IMR-90 (cell line): ENCODE measurements at regions not wholly inside any gene's neighbourhood (a gene's known extent, or its start where the extent isn't known, plus 50 kb on each side); places are given as distances from the start of the nearest gene placed in this dataset.

Experiments
- ATAC-seq: fragments of 200-7000 bp; cut with Tn5 transposase; 2 replicates; pipeline ENCODE4 v1.9.1; 2020; ENCODE audit warnings: low read depth, mild to moderate bottlenecking, moderate library complexity
- BruUV-seq: library from RNA; stranded (reverse); fragments of 400-500 nt; replicated peaks from 2 replicates; lab custom pipeline; 2021; lab: Mats Ljungman, UMichigan
- CTCF ChIA-PET: fragments of 300-600 bp; formaldehyde crosslinking; extraction: SDS; loops from one replicate; lab custom pipeline; 2021; ENCODE audit warnings: antibody characterized with exemption; lab: Yijun Ruan, JAX
- POLR2A ChIA-PET: fragments of 300-600 bp; sonication (Branson Sonifier 250); formaldehyde crosslinking; loops from one replicate; lab custom pipeline; 2022; ENCODE audit warnings: antibody characterized with exemption; ENCODE audit not compliant: unreplicated experiment; lab: Charles Lee
- DNase-seq: peaks from one replicate; pipeline ENCODE4 v3.0.0; 2013
- H2AFZ ChIP-seq: replicated peaks from 2 replicates; pipeline ENCODE3; 2013; ENCODE audit warnings: low read length, mild to moderate bottlenecking; ENCODE audit not compliant: poor library complexity
- H2AK5ac ChIP-seq: 2 replicates; pipeline ENCODE4 v1.6.1; 2013; ENCODE audit warnings: low read depth, low read length, inconsistent platforms
- H2AK9ac ChIP-seq: replicated peaks from 2 replicates; pipeline ENCODE3; 2013; ENCODE audit warnings: mild to moderate bottlenecking, low read depth, low read length, moderate library complexity; ENCODE audit not compliant: poor library complexity
- H2BK120ac ChIP-seq: 2 replicates; pipeline ENCODE4 v1.6.1; 2013; ENCODE audit warnings: low read depth, low read length, inconsistent platforms
- H2BK15ac ChIP-seq: 3 replicates; pipeline ENCODE4 v1.6.1; 2013; ENCODE audit warnings: low read depth, low read length, inconsistent platforms
- H2BK20ac ChIP-seq: 2 replicates; pipeline ENCODE4 v1.6.1; 2013; ENCODE audit warnings: low read depth, mild to moderate bottlenecking, inconsistent platforms, low read length, moderate library complexity
- H2BK5ac ChIP-seq: 2 replicates; pipeline ENCODE4 v1.6.1; 2013; ENCODE audit warnings: mild to moderate bottlenecking, low read depth, low read length, inconsistent platforms; ENCODE audit not compliant: poor library complexity, severe bottlenecking
- H3K14ac ChIP-seq: replicated peaks from 2 replicates; pipeline ENCODE4 v1.6.1; 2013; ENCODE audit warnings: low read depth, low read length, inconsistent platforms
- H3K18ac ChIP-seq: 2 replicates; pipeline ENCODE4 v1.6.1; 2013; ENCODE audit warnings: low read depth, low read length, control low read depth
- H3K23ac ChIP-seq: 2 replicates; pipeline ENCODE4 v1.6.1; 2013; ENCODE audit warnings: low read depth, low read length, inconsistent platforms
- H3K27ac ChIP-seq: 2 replicates; pipeline ENCODE4 v1.5.1; 2013; ENCODE audit warnings: mild to moderate bottlenecking, control low read depth, low read length; ENCODE audit not compliant: insufficient read depth
- H3K27me3 ChIP-seq: 2 replicates; pipeline ENCODE4 v1.6.1; 2013; ENCODE audit warnings: low read length; ENCODE audit not compliant: control insufficient read depth, insufficient read depth
- H3K36me3 ChIP-seq: 2 replicates; pipeline ENCODE4 v1.6.1; 2013; ENCODE audit warnings: low read length, mixed read lengths; ENCODE audit not compliant: control insufficient read depth, insufficient read depth
- H3K4ac ChIP-seq: 2 replicates; pipeline ENCODE4 v1.6.1; 2013; ENCODE audit warnings: low read depth, low read length, inconsistent platforms
- H3K4me1 ChIP-seq: 2 replicates; pipeline ENCODE4 v1.6.1; 2013; ENCODE audit warnings: low read length, mixed read lengths; ENCODE audit not compliant: control insufficient read depth, insufficient read depth
- H3K4me2 ChIP-seq: 2 replicates; pipeline ENCODE4 v1.6.1; 2013; ENCODE audit warnings: low read depth, mild to moderate bottlenecking, control low read depth, low read length, moderate library complexity
- H3K4me3 ChIP-seq: 2 replicates; pipeline ENCODE4 v1.5.1; 2013; ENCODE audit warnings: low read depth, mild to moderate bottlenecking, control low read depth, low read length, moderate library complexity; ENCODE audit not compliant: insufficient read depth
- H3K56ac ChIP-seq: 2 replicates; pipeline ENCODE4 v1.6.1; 2013; ENCODE audit warnings: low read length, inconsistent platforms; ENCODE audit not compliant: insufficient read depth; ENCODE audit errors: extremely low read depth
- H3K79me1 ChIP-seq, 2 experiments: 2 replicates each; pipeline ENCODE4 v1.6.1; 2013; ENCODE audit warnings: low read length in 2 of 2, inconsistent platforms in 1 of 2, low read depth in 1 of 2
- H3K9ac ChIP-seq: 2 replicates; pipeline ENCODE4 v1.6.1; 2013; ENCODE audit warnings: low read depth, low read length, control low read depth
- H3K9me1 ChIP-seq: 2 replicates; pipeline ENCODE4 v1.6.1; 2013; ENCODE audit warnings: low read length, inconsistent platforms; ENCODE audit not compliant: insufficient read depth
- H3K9me3 ChIP-seq: 2 replicates; pipeline ENCODE4 v1.6.1; 2013; ENCODE audit warnings: low read length; ENCODE audit not compliant: control insufficient read depth, insufficient read depth
- H4K20me1 ChIP-seq: 2 replicates; pipeline ENCODE4 v1.6.1; 2013; ENCODE audit warnings: low read length, inconsistent platforms; ENCODE audit not compliant: insufficient read depth
- H4K5ac ChIP-seq: 2 replicates; pipeline ENCODE4 v1.6.1; 2013; ENCODE audit warnings: mild to moderate bottlenecking, low read depth, low read length, control low read depth
- H4K8ac ChIP-seq, 2 experiments: 2 replicates each; pipeline ENCODE4 v1.6.1; 2013; ENCODE audit warnings: low read depth in 2 of 2, low read length in 2 of 2, control low read depth in 1 of 2, inconsistent platforms in 1 of 2
- H4K91ac ChIP-seq: 2 replicates; pipeline ENCODE4 v1.6.1; 2013; ENCODE audit warnings: low read depth, low read length, inconsistent platforms; ENCODE audit not compliant: insufficient read depth
- CEBPB ChIP-seq: IDR thresholded peaks from 2 replicates; pipeline ENCODE4 v1.6.1; 2012; ENCODE audit warnings: low read depth, low read length, improper control_type of control experiment
- FOS ChIP-seq: fragments of 150-350 bp; IDR thresholded peaks from 2 replicates; pipeline ENCODE4 v1.6.1; 2016; ENCODE audit warnings: low read depth, low read length
- MAZ ChIP-seq: IDR thresholded peaks from 2 replicates; pipeline ENCODE4 v1.6.1; 2012; ENCODE audit warnings: low read depth, mild to moderate bottlenecking, low read length, improper control_type of control experiment, moderate library complexity, borderline replicate concordance
- MXI1 ChIP-seq: IDR thresholded peaks from 2 replicates; pipeline ENCODE4 v1.6.1; 2012; ENCODE audit warnings: low read depth, mild to moderate bottlenecking, low read length, moderate library complexity, borderline replicate concordance
- NFE2L2 ChIP-seq: fragments of 150-350 bp; IDR thresholded peaks from 2 replicates; pipeline ENCODE4 v1.6.1; 2016; ENCODE audit warnings: low read depth, mild to moderate bottlenecking, low read length
- POLR2A ChIP-seq: IDR thresholded peaks from 2 replicates; pipeline ENCODE4 v1.6.1; 2012; ENCODE audit warnings: mild to moderate bottlenecking, low read depth, low read length
- RCOR1 ChIP-seq: IDR thresholded peaks from 2 replicates; pipeline ENCODE4 v1.6.1; 2012; ENCODE audit warnings: mild to moderate bottlenecking, low read length, improper control_type of control experiment; ENCODE audit not compliant: insufficient replicate concordance
- SMC3 ChIP-seq: fragments of 150-350 bp; IDR thresholded peaks from 2 replicates; pipeline ENCODE4 v1.6.1; 2016; ENCODE audit warnings: low read depth, mild to moderate bottlenecking, antibody characterized with exemption, low read length, moderate library complexity
- WGBS, 2 experiments: methylation state at CpG; one replicate each; pipeline versions ENCODE4 v1.1.5 to v1.1.7; 2013; ENCODE audit warnings: missing lambda C conversion rate in 2 of 2; ENCODE audit not compliant: insufficient read length in 1 of 2; ENCODE audit errors: extremely low coverage in 2 of 2; 5-methylcytosine and 5-hydroxymethylcytosine counted together
- dilution Hi-C: fragments of 300-500 bp; cut with HindIII; formaldehyde crosslinking; loops from one replicate; pipeline ENCODE4 v1.14.3; 2018; ENCODE audit warnings: low sequenced_read_pairs; ENCODE audit not compliant: unreplicated experiment
- in situ Hi-C: fragments of 300-500 bp; cut with MboI; formaldehyde crosslinking; loops from 3 replicates; pipeline ENCODE4 v1.14.3; 2019; ENCODE audit warnings: low sequenced_read_pairs, inconsistent platforms, mixed read lengths
- intact Hi-C: fragments of 100-400 bp; cut with micrococcal nuclease; formaldehyde crosslinking; loops from 2 replicates; pipeline ENCODE4 v1.10.0; 2022
- TF ChIP-seq, protein P1 (sequence below): conservative IDR thresholded peaks from 2 replicates; pipeline ENCODE4 v1.5.1; 2012; ENCODE audit warnings: mild to moderate bottlenecking, low read depth, low read length, improper control_type of control experiment

DNA sequence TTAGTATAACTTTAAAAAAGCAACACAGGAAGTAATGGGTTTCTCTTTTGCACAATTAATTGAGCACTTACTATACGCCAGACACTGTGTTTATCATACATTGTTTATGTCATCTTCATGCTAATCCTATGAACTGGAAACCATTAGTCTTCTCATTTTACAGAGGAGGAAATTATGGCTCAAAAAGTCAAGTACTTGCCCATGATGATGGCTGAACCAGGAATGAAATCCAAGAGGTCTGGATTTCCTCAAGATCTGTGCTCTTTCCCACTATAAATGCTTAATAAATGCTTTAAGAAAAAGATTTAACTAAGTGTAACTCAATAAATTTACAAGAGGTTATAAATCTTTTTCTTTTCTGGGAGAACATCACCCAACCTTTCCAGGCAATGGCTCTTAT lies 303.7 kb upstream of the RRP15 start:
- no peak overlapping the region for H2AK5ac ChIP-seq
- H4K91ac ChIP-seq: no peak overlapping the region
- dilution Hi-C loops: no loop called here
- no peaks in the 10 kb centered on the region for H4K20me1 ChIP-seq
- CTCF ChIA-PET: no interaction called here
- DNase-seq (no peak), ATAC-seq (no peak)
- H3K14ac ChIP-seq: no peak overlapping the region
- no peak overlapping the region for H3K4me2 ChIP-seq
- no peaks in the 10 kb centered on the region for H3K36me3 ChIP-seq
- no peak overlapping the region for H2BK15ac ChIP-seq
- no peak overlapping the region for H3K27ac ChIP-seq
- no peak overlapping the region for H4K5ac ChIP-seq
- no peak overlapping the region for H3K4ac ChIP-seq
- POLR2A ChIA-PET: no interaction called here
- intact Hi-C loops: no loop called here
- H3K79me1 ChIP-seq: no peaks in the 10 kb centered on the region
- no peaks in the 10 kb centered on the region for H3K9me3 ChIP-seq
- no peak overlapping the region for H3K23ac ChIP-seq
- no peaks in the 10 kb centered on the region for H3K4me1 ChIP-seq
- no CpG with 5 or more reads among the region's 1 CpG for WGBS, 2 experiments
- no peak overlapping the region for H3K4me3 ChIP-seq
- no peak overlapping the region for H2BK5ac ChIP-seq
- in situ Hi-C loops: no loop called here
- H3K18ac ChIP-seq: no peak overlapping the region
- H3K9me1 ChIP-seq: no peaks in the 10 kb centered on the region
- no TSS peak for BruUV-seq
- no peak overlapping the region for H2AFZ ChIP-seq
- H2BK20ac ChIP-seq: no peak overlapping the region
- H3K27me3 ChIP-seq: no peaks in the 10 kb centered on the region; the same call in 1 of the 2 replicates
- H3K56ac ChIP-seq: no peak overlapping the region
- no peak for TF ChIP-seq SMC3
- no peak for TF ChIP-seq MAZ
- TF ChIP-seq, protein P1, sequence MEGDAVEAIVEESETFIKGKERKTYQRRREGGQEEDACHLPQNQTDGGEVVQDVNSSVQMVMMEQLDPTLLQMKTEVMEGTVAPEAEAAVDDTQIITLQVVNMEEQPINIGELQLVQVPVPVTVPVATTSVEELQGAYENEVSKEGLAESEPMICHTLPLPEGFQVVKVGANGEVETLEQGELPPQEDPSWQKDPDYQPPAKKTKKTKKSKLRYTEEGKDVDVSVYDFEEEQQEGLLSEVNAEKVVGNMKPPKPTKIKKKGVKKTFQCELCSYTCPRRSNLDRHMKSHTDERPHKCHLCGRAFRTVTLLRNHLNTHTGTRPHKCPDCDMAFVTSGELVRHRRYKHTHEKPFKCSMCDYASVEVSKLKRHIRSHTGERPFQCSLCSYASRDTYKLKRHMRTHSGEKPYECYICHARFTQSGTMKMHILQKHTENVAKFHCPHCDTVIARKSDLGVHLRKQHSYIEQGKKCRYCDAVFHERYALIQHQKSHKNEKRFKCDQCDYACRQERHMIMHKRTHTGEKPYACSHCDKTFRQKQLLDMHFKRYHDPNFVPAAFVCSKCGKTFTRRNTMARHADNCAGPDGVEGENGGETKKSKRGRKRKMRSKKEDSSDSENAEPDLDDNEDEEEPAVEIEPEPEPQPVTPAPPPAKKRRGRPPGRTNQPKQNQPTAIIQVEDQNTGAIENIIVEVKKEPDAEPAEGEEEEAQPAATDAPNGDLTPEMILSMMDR: no peak
- no peak for TF ChIP-seq MXI1
- TF ChIP-seq RCOR1: no peak
- no peak for TF ChIP-seq POLR2A
- no peak for TF ChIP-seq CEBPB
- no peak for TF ChIP-seq FOS
- TF ChIP-seq NFE2L2: no peak
- H2AK9ac ChIP-seq: no peak overlapping the region
- H4K8ac ChIP-seq: no peak overlapping the region
- H2BK120ac ChIP-seq: no peak overlapping the region
- no peak overlapping the region for H3K9ac ChIP-seq
